Activated CD4-positive, alpha-beta T cell treated with anti-CD3 and anti-CD28 coated beads, Interleukin-2, amount 10 ng/mL, durations not matched to agents 7 days and 5 days (primary cell): ENCODE measurements at regions not wholly inside any gene's neighbourhood (a gene's known extent, or its start where the extent isn't known, plus 50 kb on each side); places are given as distances from the start of the nearest gene placed in this dataset.

ENCODE experiments used
- CTCF ChIA-PET: fragments of 350-600 bp; sonication (Branson Sonifier 250); formaldehyde crosslinking; loops from one replicate; lab custom pipeline; 2021; ENCODE audit warnings: antibody characterized with exemption; lab: Charles Lee
- POLR2A ChIA-PET: fragments of 350-600 bp; sonication (Branson Sonifier 250); formaldehyde crosslinking; loops from one replicate; lab custom pipeline; 2021; ENCODE audit warnings: antibody characterized with exemption; lab: Charles Lee
- DNase-seq: peaks from one replicate; pipeline ENCODE4 v3.0.0-alpha.2; 2020
- H3K27ac Mint-ChIP-seq: one replicate; pipeline ENCODE4 v1.8.0; 2021; ENCODE audit warnings: mild to moderate bottlenecking, moderate library complexity, mixed read lengths
- H3K27me3 Mint-ChIP-seq: one replicate; pipeline ENCODE4 v1.8.0; 2021; ENCODE audit warnings: mixed read lengths
- H3K36me3 Mint-ChIP-seq: one replicate; pipeline ENCODE4 v1.8.0; 2021; ENCODE audit warnings: low read depth, mixed read lengths
- H3K4me1 Mint-ChIP-seq: one replicate; pipeline ENCODE4 v1.8.0; 2021; ENCODE audit warnings: mixed read lengths
- H3K4me3 Mint-ChIP-seq: one replicate; pipeline ENCODE4 v1.8.0; 2021; ENCODE audit warnings: mild to moderate bottlenecking, moderate library complexity, mixed read lengths
- H3K9me3 Mint-ChIP-seq: one replicate; pipeline ENCODE4 v1.8.0; 2021; ENCODE audit warnings: mixed read lengths

DNA sequence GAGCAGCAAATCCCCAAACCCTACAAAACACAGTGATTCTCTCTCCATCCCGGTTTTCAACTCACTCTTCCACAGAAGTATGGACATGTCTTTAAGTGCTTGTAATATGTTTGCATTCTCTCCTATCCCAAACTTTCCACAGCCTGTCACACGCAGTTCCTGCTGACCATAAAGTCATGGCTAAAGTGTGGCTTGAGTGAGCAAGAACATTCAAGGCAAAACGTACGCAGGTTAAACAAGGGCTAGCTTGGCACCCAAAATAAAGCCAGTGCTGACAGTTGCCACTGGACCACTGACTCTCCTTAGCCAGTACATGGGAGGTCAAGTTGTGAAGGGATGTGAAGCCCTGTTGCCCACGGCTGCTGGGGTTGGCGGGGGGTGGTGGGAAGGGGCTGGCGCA is 211.1 kb upstream of the IRX1 start:
- H3K36me3 Mint-ChIP-seq = no peaks in the 10 kb centered on the region
- H3K4me1 Mint-ChIP-seq = no peaks in the 10 kb centered on the region
- no peaks in the 10 kb centered on the region for H3K27me3 Mint-ChIP-seq
- H3K27ac Mint-ChIP-seq = no peak overlapping the region
- H3K9me3 Mint-ChIP-seq = peaks cover 13% of the 10 kb centered on the region
- CTCF ChIA-PET = no interaction called here
- DNase-seq = no peak
- H3K4me3 Mint-ChIP-seq = no peak overlapping the region
- POLR2A ChIA-PET = no interaction called here

DNA sequence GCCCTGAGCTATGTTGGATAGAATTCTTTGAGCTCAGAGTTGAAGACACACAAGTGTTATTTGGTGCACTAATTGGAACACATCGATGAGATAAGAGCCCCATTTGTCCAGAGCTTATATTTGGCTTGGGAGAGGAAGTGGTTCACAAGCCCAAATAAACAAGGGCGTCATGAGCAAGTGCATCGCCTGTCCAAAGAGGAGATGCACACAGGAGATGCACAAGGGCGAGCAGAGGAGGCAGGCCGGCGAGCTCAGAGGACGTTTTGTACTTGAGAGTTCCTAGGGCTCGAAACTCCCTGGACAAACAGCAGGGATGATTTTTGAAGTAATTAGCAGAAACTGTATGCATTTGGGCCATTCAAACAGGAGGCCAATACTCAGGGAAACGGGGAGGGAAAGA is 212.8 kb upstream of the IRX1 start:
- Mint-ChIP-seq H3K4me3 (no peak overlapping the region), H3K9me3 (peaks cover 13% of the 10 kb centered on the region), H3K36me3 (no peaks in the 10 kb centered on the region), H3K27ac (no peak overlapping the region), H3K4me1 (no peaks in the 10 kb centered on the region), H3K27me3 (no peaks in the 10 kb centered on the region)
- DNase-seq = no peak
- POLR2A ChIA-PET = no interaction called here
- CTCF ChIA-PET = no interaction called here

DNA sequence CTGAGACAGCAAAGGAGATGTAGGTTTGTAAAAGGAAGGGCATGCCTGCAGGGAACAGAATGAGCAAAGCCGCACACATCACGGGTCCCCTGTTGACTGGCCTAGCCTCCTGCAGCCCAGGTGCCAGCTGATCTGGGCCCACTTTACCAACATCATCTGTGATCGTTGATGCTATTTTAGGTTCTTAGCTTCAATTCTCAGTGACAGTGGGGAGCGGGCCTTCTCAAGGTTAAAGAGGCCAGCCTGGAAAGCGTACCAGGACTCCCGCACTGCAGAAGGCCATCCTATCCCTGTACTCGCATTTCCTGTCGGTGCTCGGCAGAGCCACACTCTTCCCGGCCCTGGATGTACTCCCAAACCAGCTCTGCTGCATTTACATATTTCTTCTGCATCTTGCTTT is 213.5 kb upstream of the IRX1 start:
- Mint-ChIP-seq H3K27ac (no peak overlapping the region), H3K9me3 (peaks cover 17% of the 10 kb centered on the region), H3K36me3 (no peaks in the 10 kb centered on the region), H3K4me3 (no peak overlapping the region), H3K27me3 (no peaks in the 10 kb centered on the region), H3K4me1 (no peaks in the 10 kb centered on the region)
- POLR2A ChIA-PET = no interaction called here
- CTCF ChIA-PET = no interaction called here
- DNase-seq = no peak

DNA sequence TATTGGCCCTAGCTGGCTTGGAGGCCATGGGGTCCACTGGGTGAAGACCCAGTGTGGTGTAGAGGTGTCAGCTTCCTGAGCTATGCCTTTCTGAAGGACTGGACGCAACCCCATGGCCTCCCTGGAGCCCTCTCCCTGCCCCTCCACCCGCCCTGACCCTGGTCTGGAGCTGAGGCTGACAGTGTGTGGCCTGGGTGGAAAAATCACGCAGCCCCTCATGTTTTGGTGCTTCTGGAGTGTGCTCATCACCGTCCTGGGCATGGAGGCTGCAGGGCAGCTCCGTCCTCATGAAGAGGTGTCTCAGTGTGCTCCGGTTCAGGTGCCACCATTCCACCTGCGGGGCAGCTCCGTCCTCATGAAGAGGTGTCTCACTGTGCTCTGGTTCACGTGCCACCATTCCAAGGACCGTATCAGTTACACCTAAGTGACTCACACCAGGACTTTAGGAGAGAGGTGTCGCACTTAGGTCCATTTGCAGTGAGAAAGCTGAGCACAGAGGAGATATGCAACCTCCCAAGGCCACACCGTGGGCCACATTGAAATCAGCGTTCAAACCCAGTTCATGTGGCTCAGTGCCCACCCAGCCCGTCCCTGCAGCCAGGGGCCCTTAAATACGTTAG is 214.3 kb upstream of the IRX1 start:
- Mint-ChIP-seq H3K9me3 (peaks cover 17% of the 10 kb centered on the region), H3K4me3 (no peak overlapping the region), H3K4me1 (no peaks in the 10 kb centered on the region), H3K36me3 (no peaks in the 10 kb centered on the region), H3K27me3 (no peaks in the 10 kb centered on the region), H3K27ac (no peak overlapping the region)
- ChIA-PET POLR2A (no interaction called here), CTCF (no interaction called here)
- DNase-seq = no peak

DNA sequence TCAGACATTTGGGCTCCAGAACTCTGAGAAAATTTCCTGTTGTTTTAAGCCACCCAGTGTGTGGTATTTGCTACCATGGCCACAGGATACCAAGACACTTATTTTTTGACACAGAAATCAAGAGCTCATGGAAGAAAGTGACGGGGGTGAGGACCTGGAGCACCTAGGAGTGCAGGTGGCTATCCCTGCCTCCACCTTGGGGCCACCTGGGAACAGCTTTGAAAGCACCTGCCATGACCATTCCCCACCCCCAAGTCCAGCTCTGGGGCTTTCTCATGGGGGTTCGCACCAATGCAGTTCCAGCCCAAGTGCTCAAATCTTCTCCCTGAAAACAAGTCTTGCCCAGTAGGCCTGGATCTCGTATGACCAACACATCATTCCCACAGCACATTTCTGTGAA is 214.9 kb upstream of the IRX1 start:
- Mint-ChIP-seq H3K4me1 (no peaks in the 10 kb centered on the region), H3K27ac (no peak overlapping the region), H3K9me3 (peaks cover 17% of the 10 kb centered on the region), H3K4me3 (no peak overlapping the region), H3K27me3 (no peaks in the 10 kb centered on the region), H3K36me3 (no peaks in the 10 kb centered on the region)
- DNase-seq = no peak
- CTCF ChIA-PET = no interaction called here
- POLR2A ChIA-PET = no interaction called here

DNA sequence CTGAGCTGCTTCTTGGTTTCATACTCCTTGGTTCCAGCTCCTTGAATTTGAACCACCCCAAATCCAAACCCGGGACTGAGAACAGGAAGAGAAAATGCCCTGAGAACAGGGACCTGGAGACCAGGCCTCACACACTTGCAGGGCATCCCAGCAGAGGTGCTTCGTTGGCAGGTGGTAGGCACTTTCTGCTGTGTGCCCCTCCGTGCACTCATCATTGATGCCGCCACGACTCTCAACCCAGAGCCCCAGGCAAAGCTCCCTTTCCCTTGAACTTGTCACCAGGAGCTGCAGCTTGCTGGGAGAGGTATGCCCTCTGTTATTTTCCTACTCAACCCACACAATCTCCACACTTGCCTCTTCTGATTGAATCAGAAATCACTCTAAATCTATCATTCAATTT is 217.8 kb upstream of the IRX1 start:
- H3K4me3 Mint-ChIP-seq = no peak overlapping the region
- H3K9me3 Mint-ChIP-seq = peaks cover 12% of the 10 kb centered on the region
- H3K27ac Mint-ChIP-seq = no peak overlapping the region
- DNase-seq = no peak
- POLR2A ChIA-PET = no interaction called here
- CTCF ChIA-PET = no interaction called here
- no peaks in the 10 kb centered on the region for H3K36me3 Mint-ChIP-seq
- no peaks in the 10 kb centered on the region for H3K27me3 Mint-ChIP-seq
- no peaks in the 10 kb centered on the region for H3K4me1 Mint-ChIP-seq

DNA sequence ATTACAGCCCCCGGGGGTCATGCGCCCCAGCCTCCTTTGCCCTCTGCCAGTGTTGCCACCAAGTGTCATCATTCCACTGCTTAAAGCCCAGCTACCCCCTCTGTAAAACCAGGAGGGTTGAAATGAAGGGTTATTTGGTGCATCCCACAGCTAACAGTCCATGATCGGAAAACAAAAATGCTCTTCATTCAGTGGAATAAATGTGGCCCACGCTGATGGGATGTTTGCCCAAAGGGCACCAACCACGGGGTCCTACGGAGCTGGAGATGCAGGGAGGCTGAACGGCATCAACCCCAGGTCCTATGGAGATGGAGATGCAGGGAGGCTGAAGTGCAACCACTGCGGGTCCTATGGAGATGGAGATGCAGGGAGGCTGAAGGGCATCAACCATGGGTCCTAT is 218.5 kb upstream of the IRX1 start:
- no peak for DNase-seq
- CTCF ChIA-PET = no interaction called here
- H3K4me1 Mint-ChIP-seq = no peaks in the 10 kb centered on the region
- no peaks in the 10 kb centered on the region for H3K36me3 Mint-ChIP-seq
- no peak overlapping the region for H3K27ac Mint-ChIP-seq
- POLR2A ChIA-PET = no interaction called here
- H3K27me3 Mint-ChIP-seq = no peaks in the 10 kb centered on the region
- peaks cover 10% of the 10 kb centered on the region for H3K9me3 Mint-ChIP-seq
- no peak overlapping the region for H3K4me3 Mint-ChIP-seq

DNA sequence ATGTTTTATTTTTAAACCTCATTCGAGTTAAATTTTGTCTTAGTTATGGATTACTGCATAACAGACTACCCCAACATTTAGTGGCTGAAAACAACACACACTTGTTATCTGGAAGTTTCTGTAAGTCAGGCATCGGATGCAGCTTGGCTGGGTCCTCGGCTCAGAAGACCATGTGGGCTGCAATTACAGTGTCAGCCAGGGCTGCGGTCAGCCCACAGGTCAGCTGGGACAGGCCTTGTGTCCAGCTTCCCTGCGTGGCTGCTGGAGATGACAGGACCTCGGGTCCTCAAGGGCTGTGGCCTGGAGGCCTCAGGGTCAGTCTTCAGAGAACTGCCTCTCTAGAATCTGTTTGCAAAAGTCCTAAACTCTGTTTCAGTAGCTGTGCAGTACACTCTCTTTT is 219.0 kb upstream of the IRX1 start:
- no peaks in the 10 kb centered on the region for H3K36me3 Mint-ChIP-seq
- CTCF ChIA-PET = no interaction called here
- DNase-seq = no peak
- no peak overlapping the region for H3K4me3 Mint-ChIP-seq
- peaks cover 13% of the 10 kb centered on the region for H3K9me3 Mint-ChIP-seq
- H3K4me1 Mint-ChIP-seq = no peaks in the 10 kb centered on the region
- H3K27ac Mint-ChIP-seq = no peak overlapping the region
- POLR2A ChIA-PET = no interaction called here
- no peaks in the 10 kb centered on the region for H3K27me3 Mint-ChIP-seq

DNA sequence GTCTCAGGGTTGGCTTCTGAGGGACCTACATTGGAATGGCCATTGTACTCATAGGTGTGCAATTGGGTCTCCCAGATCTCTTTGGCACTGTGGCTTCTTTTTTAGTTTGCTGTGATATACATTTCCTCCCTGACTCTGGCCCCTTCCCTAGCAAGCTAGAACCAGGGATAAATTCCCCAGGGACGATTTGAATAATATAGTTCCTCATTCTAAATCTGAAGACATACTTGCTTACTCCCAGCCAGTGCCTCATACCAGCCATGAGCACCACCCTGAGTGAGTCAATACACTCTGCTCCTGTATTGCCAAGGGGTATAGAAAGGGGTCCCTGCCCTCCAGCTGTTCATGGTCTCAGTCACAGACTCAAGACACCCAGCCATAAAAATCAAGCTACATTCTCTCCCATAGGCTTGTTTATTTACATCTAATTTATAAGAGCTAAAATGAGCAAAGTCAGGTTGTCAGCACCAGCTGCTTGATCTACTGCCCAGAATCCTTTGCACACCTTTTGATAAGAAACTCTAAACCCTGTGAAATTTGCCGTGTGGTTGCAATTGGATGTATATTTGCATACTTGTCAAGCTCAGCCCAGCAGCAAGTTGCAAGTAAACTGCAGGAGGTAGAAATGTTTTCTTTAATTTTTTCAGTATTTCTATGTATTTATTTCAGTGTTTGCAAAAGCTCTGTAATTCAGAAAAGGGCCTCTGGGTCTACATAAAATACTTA is 219.9 kb upstream of the IRX1 start:
- no peak overlapping the region for H3K4me3 Mint-ChIP-seq
- H3K27ac Mint-ChIP-seq = no peak overlapping the region
- H3K9me3 Mint-ChIP-seq = peaks cover 13% of the 10 kb centered on the region
- no peaks in the 10 kb centered on the region for H3K27me3 Mint-ChIP-seq
- no peaks in the 10 kb centered on the region for H3K4me1 Mint-ChIP-seq
- no peak for DNase-seq
- H3K36me3 Mint-ChIP-seq = no peaks in the 10 kb centered on the region
- POLR2A ChIA-PET = no interaction called here
- CTCF ChIA-PET = interaction anchor here (0.6 kb wide), 1 partner anchor 33 kb away, joined by 3 read pairs; no protein-coding TSS in a partner anchor

DNA sequence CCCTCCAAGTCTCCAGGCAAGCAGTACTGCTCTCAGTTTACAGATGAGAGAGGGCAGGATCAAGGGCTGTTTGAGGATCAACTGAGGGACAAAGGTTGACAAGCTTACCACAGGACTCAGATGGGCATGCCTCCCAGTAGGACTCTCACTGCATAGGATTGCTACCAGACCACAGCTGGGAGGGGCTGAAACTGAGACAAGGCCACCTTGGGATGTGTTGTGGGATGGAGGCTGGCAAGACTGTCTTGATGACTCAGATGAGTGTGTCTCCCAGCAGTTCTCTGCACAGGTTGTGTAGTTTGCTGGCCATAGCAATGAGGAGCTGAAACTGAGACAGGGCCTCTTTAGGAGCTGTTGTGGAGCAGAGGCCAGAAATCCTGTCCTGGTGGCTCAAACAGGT is 222.2 kb upstream of the IRX1 start:
- H3K27me3 Mint-ChIP-seq = no peaks in the 10 kb centered on the region
- H3K36me3 Mint-ChIP-seq = no peaks in the 10 kb centered on the region
- DNase-seq = no peak
- no peak overlapping the region for H3K4me3 Mint-ChIP-seq
- POLR2A ChIA-PET = no interaction called here
- no peak overlapping the region for H3K27ac Mint-ChIP-seq
- CTCF ChIA-PET = interaction anchor here (0.6 kb wide), 1 partner anchor 1363 kb away, joined by 4 read pairs; no protein-coding TSS in a partner anchor
- peaks cover 15% of the 10 kb centered on the region for H3K9me3 Mint-ChIP-seq
- no peaks in the 10 kb centered on the region for H3K4me1 Mint-ChIP-seq

DNA sequence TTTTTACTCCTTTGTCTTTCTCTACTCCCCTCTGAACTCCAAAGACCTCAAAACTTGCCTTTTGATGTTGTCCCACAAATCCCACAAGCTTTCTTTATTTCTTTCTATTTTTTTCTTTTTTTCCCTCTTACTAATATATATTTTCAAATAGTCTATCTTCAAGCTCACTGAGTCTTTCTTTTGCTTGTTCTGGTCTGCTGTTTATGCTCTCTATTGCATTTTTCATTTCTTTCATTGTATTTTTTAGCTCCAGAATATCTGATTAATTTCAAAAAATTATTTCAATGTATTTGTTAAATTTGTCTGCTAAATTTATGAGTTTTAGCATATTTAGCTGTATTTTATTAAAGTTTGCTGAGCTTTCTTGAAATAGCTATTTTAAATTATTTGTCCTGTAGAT is 223.3 kb upstream of the IRX1 start:
- no peaks in the 10 kb centered on the region for H3K4me1 Mint-ChIP-seq
- no peak overlapping the region for H3K4me3 Mint-ChIP-seq
- CTCF ChIA-PET = no interaction called here
- H3K27me3 Mint-ChIP-seq = no peaks in the 10 kb centered on the region
- no peaks in the 10 kb centered on the region for H3K36me3 Mint-ChIP-seq
- POLR2A ChIA-PET = no interaction called here
- peaks cover 11% of the 10 kb centered on the region for H3K9me3 Mint-ChIP-seq
- no peak for DNase-seq
- H3K27ac Mint-ChIP-seq = no peak overlapping the region

DNA sequence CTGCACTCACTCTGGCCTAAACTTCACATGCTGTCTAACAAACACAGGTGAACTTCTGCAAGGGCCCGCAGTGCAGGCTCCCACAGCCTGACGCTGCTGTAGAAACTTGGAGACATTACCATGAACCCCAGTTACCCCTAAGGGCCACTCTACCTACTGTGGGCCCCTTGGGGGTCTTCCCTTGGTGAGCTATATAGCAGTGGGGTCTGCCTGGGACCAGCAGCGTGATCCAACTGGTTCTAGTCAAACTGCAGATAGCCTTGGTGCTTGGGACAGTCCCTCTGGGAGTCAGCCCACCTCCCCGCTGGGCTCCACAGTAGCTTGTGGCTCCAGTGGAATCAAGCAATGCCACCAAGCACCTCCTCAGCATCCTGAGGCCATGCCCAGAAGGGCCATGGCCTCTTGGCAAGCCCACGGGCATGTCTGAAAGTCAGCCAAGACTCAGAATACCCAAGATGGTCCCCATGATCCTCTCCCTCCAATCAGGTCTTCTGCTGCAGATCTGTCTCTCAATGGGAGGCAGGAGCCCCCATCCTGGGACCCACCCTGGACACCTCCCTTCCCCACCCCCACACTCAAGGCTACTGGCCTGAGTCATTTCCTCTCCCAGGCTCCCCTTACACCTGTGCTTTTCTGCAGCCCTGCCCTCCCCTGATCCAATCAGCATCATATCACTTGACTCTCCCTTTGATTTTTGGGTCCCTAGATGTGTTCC is 230.0 kb upstream of the IRX1 start:
- ChIA-PET POLR2A (no interaction called here), CTCF (no interaction called here)
- Mint-ChIP-seq H3K36me3 (no peaks in the 10 kb centered on the region), H3K27me3 (no peaks in the 10 kb centered on the region), H3K4me1 (no peaks in the 10 kb centered on the region), H3K4me3 (no peak overlapping the region), H3K9me3 (peaks cover 2% of the 10 kb centered on the region), H3K27ac (no peak overlapping the region)
- DNase-seq = no peak

DNA sequence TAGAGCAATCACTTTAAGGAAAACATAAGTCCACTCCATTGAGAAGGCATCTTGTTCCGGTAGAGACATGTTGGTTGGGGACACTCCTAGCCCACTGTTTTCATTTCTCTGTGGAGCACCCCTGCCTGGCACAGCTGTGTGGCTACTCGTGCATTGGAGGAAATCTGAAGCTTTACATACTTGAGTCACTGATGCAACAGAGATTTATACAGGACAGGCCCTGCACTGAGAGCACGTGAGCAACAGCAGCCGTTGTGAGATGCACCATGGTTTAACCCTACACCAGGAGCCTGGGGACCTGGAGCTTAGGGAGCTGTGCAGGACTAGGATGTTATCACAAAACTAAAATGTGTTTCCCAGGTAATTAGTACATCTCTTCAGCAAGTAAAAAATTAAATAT is 230.7 kb upstream of the IRX1 start:
- H3K27me3 Mint-ChIP-seq = no peaks in the 10 kb centered on the region
- ChIA-PET POLR2A (no interaction called here), CTCF (no interaction called here)
- DNase-seq = no peak
- no peak overlapping the region for H3K4me3 Mint-ChIP-seq
- H3K36me3 Mint-ChIP-seq = no peaks in the 10 kb centered on the region
- peaks cover 2% of the 10 kb centered on the region for H3K9me3 Mint-ChIP-seq
- no peaks in the 10 kb centered on the region for H3K4me1 Mint-ChIP-seq
- no peak overlapping the region for H3K27ac Mint-ChIP-seq
